ENCODE measurements at regions not wholly inside any gene's neighbourhood (a gene's known extent, or its start where the extent isn't known, plus 50 kb on each side); places are given as distances from the start of the nearest gene placed in this dataset.

- TF ChIP-seq, protein P1, sequence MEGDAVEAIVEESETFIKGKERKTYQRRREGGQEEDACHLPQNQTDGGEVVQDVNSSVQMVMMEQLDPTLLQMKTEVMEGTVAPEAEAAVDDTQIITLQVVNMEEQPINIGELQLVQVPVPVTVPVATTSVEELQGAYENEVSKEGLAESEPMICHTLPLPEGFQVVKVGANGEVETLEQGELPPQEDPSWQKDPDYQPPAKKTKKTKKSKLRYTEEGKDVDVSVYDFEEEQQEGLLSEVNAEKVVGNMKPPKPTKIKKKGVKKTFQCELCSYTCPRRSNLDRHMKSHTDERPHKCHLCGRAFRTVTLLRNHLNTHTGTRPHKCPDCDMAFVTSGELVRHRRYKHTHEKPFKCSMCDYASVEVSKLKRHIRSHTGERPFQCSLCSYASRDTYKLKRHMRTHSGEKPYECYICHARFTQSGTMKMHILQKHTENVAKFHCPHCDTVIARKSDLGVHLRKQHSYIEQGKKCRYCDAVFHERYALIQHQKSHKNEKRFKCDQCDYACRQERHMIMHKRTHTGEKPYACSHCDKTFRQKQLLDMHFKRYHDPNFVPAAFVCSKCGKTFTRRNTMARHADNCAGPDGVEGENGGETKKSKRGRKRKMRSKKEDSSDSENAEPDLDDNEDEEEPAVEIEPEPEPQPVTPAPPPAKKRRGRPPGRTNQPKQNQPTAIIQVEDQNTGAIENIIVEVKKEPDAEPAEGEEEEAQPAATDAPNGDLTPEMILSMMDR (IDR thresholded peaks at IDR 0.05; ENCODE audit: low read depth, low read length), result no peak
- no peak overlapping the region for H3K4me3 ChIP-seq (ENCODE audit: low read depth, low read length)
These were observed 178.0 kb upstream of the FN1 start for GRCh38 chr2:215613888-215614287.

- no peak overlapping the region for H3K4me3 ChIP-seq (ENCODE audit: low read depth, low read length)
- TF ChIP-seq, protein P1 (IDR thresholded peaks at IDR 0.05; ENCODE audit: low read depth, low read length), result no peak
These were observed 177.4 kb upstream of the FN1 start for GRCh38 chr2:215613280-215613679.

DNA sequence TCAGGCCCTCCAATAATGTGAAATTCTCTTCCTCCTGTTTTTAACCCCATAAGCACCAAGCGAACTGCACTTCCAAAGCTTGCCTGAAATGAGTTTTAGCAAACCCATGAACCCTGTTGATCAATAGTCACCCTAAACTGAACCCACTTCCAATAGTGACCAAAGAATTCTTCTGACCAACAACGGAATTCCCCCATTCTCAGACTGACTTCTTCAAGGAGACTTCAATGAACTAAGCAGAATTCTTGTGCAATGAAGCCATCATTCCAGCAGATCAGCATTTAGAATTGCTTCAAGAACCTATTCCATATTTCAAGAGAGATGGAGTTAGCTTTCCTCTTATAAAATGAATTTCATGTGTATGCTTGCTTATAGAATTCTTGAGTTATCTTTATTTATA lies 176.9 kb upstream of the FN1 start:
- TF ChIP-seq, protein P1 (IDR thresholded peaks at IDR 0.05; ENCODE audit: low read depth, low read length), result no peak
- no peak overlapping the region for H3K4me3 ChIP-seq (ENCODE audit: low read depth, low read length)

GRCh38 chr2:215611609-215612386 lies 175.9 kb upstream of the FN1 start:
- H3K4me3 ChIP-seq (ENCODE audit: low read depth, low read length), result no peak overlapping the region
- TF ChIP-seq, protein P1 (IDR thresholded peaks at IDR 0.05; ENCODE audit: low read depth, low read length), result no peak

DNA sequence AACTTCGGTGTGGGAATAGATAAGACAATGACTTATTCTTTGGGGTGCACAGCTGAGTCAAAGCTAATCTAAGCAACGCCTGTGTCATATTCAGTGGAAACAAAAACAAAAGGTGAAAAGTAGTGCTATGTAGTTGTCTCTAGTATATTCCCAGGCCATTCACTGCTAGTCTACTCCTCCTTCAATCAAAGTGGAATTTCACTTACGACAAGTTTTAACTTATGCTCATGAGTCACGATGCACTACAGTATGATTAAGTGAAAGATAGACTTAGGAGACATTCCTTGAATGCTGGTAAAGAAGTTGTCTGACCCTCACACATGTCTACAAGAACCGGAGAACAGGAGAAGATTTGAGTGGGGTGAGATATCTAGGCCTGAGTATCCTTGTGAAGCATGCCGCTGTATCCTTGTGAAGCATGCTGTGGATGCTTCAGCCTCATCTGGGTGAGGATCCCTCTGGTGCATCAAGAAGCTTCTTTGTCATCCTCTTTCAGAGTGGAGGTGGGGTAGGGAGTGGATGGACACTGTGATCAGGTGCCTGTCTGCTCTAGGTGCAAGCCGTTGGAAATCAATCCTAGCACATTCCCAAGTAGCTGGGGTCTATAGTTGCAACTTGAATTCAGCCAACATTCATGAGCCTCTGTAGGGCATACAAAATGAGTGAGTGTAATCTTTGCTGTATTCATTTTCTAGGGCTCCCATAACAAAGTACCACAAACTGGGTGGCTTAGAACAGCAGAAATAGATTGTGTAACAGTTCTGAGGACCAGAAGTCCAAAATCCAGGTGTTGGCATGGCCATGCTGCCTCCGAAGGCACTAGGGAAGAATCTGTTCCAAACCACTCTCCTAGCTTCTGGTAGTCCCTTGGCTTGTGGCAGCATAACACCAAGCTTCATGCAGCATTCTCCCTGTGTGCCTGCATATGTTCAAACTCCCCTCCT lies 173.5 kb upstream of the FN1 start:
- TF ChIP-seq, protein P1 (IDR thresholded peaks at IDR 0.05; ENCODE audit: low read depth, low read length), result no peak
- H3K4me3 ChIP-seq (ENCODE audit: low read depth, low read length), result no peak overlapping the region

GRCh38 chr2:215607766-215608165 lies 171.9 kb upstream of the FN1 start:
- H3K4me3 ChIP-seq (ENCODE audit: low read depth, low read length), result no peak overlapping the region
- TF ChIP-seq, protein P1 (IDR thresholded peaks at IDR 0.05; ENCODE audit: low read depth, low read length), result no peak

GRCh38 chr2:215606219-215606618 lies 170.4 kb upstream of the FN1 start:
- H3K4me3 ChIP-seq (ENCODE audit: low read depth, low read length), result no peak overlapping the region
- TF ChIP-seq, protein P1 (IDR thresholded peaks at IDR 0.05; ENCODE audit: low read depth, low read length), result no peak

Data from WI38 (cell line).